ENCODE measurements at regions not wholly inside any gene's neighbourhood (a gene's known extent, or its start where the extent isn't known, plus 50 kb on each side); places are given as distances from the start of the nearest gene placed in this dataset.

- TF ChIP-seq, protein P1, sequence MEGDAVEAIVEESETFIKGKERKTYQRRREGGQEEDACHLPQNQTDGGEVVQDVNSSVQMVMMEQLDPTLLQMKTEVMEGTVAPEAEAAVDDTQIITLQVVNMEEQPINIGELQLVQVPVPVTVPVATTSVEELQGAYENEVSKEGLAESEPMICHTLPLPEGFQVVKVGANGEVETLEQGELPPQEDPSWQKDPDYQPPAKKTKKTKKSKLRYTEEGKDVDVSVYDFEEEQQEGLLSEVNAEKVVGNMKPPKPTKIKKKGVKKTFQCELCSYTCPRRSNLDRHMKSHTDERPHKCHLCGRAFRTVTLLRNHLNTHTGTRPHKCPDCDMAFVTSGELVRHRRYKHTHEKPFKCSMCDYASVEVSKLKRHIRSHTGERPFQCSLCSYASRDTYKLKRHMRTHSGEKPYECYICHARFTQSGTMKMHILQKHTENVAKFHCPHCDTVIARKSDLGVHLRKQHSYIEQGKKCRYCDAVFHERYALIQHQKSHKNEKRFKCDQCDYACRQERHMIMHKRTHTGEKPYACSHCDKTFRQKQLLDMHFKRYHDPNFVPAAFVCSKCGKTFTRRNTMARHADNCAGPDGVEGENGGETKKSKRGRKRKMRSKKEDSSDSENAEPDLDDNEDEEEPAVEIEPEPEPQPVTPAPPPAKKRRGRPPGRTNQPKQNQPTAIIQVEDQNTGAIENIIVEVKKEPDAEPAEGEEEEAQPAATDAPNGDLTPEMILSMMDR (IDR thresholded peaks at IDR 0.05): no peak
- ATAC-seq: no peak
- FAIRE-seq: no peak
- no peaks in the 10 kb centered on the region for H3K9me3 ChIP-seq
- no peak overlapping the region for H3K4me3 ChIP-seq
- H3K27ac ChIP-seq: no peak overlapping the region
- WGBS, 2 donors: 65 to 67% methylated on average over 5 of the region's 5 CpGs
- no peaks in the 10 kb centered on the region for H3K36me3 ChIP-seq
- intact Hi-C loops (cut with DNase I): no loop called here
- H3K4me1 ChIP-seq: no peaks in the 10 kb centered on the region
- no peak for DNase-seq
- H3K27me3 ChIP-seq: no peaks in the 10 kb centered on the region
Observed at GRCh38 chr3:150110097-150110496, 139.4 kb upstream of the PFN2 start.

DNA sequence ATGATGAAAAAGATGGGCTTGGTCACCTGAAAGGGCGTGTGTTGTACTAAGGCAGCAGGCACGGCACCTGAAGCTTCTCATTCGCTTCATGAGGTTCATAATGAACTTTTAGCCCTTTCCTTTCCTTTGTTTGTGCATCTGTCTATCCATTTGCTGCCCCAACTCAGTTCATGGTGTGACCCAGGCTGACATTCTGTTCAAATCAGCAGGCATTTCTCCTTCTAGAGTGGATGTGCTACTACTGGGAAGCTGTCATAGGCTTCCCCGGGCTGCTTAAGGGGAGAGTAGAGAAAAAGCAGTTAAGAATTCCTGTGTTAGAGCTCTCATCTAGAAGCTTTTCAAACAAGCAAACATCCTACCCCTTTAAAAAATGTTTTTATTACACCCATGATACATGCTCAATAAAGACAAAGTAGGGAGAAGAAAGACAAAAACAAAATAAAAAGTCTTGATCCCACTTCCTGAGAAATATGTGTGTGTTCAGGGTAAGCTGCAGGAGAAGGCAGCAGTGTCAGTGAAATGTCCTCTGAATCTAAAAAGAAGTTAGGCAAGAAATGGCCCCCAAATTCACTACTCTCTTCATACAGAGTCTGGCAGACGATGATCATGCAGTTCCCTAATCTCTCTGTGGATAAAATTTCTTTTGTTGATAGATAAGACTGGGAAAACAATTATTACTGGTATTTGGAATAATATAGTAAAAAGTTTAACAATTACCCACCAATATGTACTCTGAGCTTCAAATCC, 136.9 kb upstream of the PFN2 start:
- Histone ChIP-seq H3K4me3 (no peak overlapping the region), H3K27ac (no peak overlapping the region), H3K4me1 (no peaks in the 10 kb centered on the region), H3K36me3 (no peaks in the 10 kb centered on the region), H3K9me3 (no peaks in the 10 kb centered on the region), H3K27me3 (no peaks in the 10 kb centered on the region)
- no peak for ATAC-seq
- TF ChIP-seq, protein P1 (IDR thresholded peaks at IDR 0.05): no peak
- DNase-seq: no peak
- intact Hi-C loops (cut with DNase I): no loop called here
- no peak for FAIRE-seq
- 74 to 76% methylated on average over 5 of the region's 5 CpGs for WGBS, 2 donors

DNA sequence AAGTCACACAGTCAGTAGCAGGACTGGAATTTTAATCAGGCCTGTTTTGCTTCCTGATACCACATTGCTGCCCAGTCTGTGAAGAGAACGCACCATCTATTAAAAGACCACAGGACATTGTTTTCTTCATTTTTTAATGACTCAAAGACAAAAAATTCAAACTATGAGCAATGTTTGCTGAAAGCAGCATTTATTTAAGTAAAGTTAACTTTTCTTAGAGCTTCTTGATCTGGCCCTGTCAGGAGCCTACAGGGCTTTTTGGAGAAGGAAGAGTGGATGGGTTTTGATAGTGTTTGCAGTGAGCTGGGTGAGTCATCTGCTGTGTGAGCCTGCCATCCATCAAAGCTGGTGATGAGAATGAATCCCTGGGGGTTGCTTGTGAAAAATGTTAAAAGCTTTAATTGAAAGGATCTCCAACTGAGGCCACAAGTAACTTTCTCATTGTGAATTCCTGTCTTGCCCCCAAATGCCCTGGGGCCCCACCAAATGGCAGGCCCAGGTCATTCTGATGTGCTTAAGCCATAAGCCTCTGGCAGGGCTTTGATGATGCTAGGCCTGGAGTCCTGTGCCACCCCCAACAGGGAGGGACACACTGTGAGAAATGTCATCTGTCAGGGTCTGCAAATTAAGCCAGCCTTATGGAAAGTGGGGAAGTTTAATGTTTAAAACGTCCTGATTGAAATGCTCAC, 136.2 kb upstream of the PFN2 start:
- DNase-seq (no peak), FAIRE-seq (no peak), ATAC-seq (peak in 1 of 4 donors; percentile 46)
- intact Hi-C loops (cut with DNase I): no loop called here
- H3K36me3 ChIP-seq: no peaks in the 10 kb centered on the region
- no peak overlapping the region for H3K4me3 ChIP-seq
- H3K9me3 ChIP-seq: no peaks in the 10 kb centered on the region
- no peak overlapping the region for H3K27ac ChIP-seq
- H3K4me1 ChIP-seq: no peaks in the 10 kb centered on the region
- H3K27me3 ChIP-seq: no peaks in the 10 kb centered on the region
- 55 to 58% methylated on average over 2 of the region's 2 CpGs for WGBS, 2 donors
- TF ChIP-seq, protein P1 (IDR thresholded peaks at IDR 0.05): no peak

GRCh38 chr3:150105886-150106612, 135.4 kb upstream of the PFN2 start:
- no peaks in the 10 kb centered on the region for H3K27me3 ChIP-seq
- no peaks in the 10 kb centered on the region for H3K36me3 ChIP-seq
- DNase-seq (no peak), FAIRE-seq (no peak), ATAC-seq (no peak)
- no peak overlapping the region for H3K4me3 ChIP-seq
- WGBS, 2 donors: 79 to 82% methylated on average over 7 of the region's 7 CpGs
- H3K27ac ChIP-seq: no peak overlapping the region
- H3K4me1 ChIP-seq: no peaks in the 10 kb centered on the region
- H3K9me3 ChIP-seq: no peaks in the 10 kb centered on the region
- TF ChIP-seq, protein P1 (IDR thresholded peaks at IDR 0.05): no peak
- intact Hi-C loops (cut with DNase I): no loop called here
